ENCODE measurements at regions not wholly inside any gene's neighbourhood (a gene's known extent, or its start where the extent isn't known, plus 50 kb on each side); places are given as distances from the start of the nearest gene placed in this dataset.
"Not testable (repeated sequence)": the region's sequence is repeated elsewhere in the genome, so short reads cannot be mapped to it uniquely, and the experiment has no call there.

GRCh38 chr4:31474221-31474620, 754.1 kb downstream of the PCDH7 start:
- no peak for DNase-seq (ENCODE audit: low read depth, low spot score)

- no peak for DNase-seq (ENCODE audit: low read depth, low spot score)
Observed at GRCh38 chr4:31482691-31483090, 762.5 kb downstream of the PCDH7 start.

- not testable (repeated sequence) for DNase-seq (ENCODE audit: low read depth, low spot score)
Observed at GRCh38 chr4:31499216-31499615, 779.0 kb downstream of the PCDH7 start.

GRCh38 chr4:31516520-31516919, 796.4 kb downstream of the PCDH7 start:
- no peak for DNase-seq (ENCODE audit: low read depth, low spot score)

- no peak for DNase-seq (ENCODE audit: low read depth, low spot score)
Observed at GRCh38 chr4:31518796-31519250, 798.7 kb downstream of the PCDH7 start.

GRCh38 chr4:31530555-31530954, 810.4 kb downstream of the PCDH7 start:
- no peak for DNase-seq (ENCODE audit: low read depth, low spot score)

- peak; percentile 12 for DNase-seq (ENCODE audit: low read depth, low spot score)
Observed at GRCh38 chr4:31538877-31539276, 818.7 kb downstream of the PCDH7 start.

GRCh38 chr4:31539284-31540069, 819.3 kb downstream of the PCDH7 start:
- no peak for DNase-seq (ENCODE audit: low read depth, low spot score)

- no peak for DNase-seq (ENCODE audit: low read depth, low spot score)
Observed at GRCh38 chr4:31545330-31545729, 825.2 kb downstream of the PCDH7 start.

- no peak for DNase-seq (ENCODE audit: low read depth, low spot score)
Observed at GRCh38 chr4:31545755-31546154, 825.6 kb downstream of the PCDH7 start.

- DNase-seq (ENCODE audit: low read depth, low spot score): no peak
Observed at GRCh38 chr4:31548021-31548420, 827.9 kb downstream of the PCDH7 start.

- no peak for DNase-seq (ENCODE audit: low read depth, low spot score)
Observed at GRCh38 chr4:31548823-31549222, 828.7 kb downstream of the PCDH7 start.

- no peak for DNase-seq (ENCODE audit: low read depth, low spot score)
Observed at GRCh38 chr4:31549256-31549655, 829.1 kb downstream of the PCDH7 start.

GRCh38 chr4:31557437-31557836, 837.3 kb downstream of the PCDH7 start:
- DNase-seq (ENCODE audit: low read depth, low spot score): no peak

GRCh38 chr4:31573554-31573953, 853.4 kb downstream of the PCDH7 start:
- DNase-seq (ENCODE audit: low read depth, low spot score): no peak

- no peak for DNase-seq (ENCODE audit: low read depth, low spot score)
Observed at GRCh38 chr4:31575504-31575903, 855.3 kb downstream of the PCDH7 start.

GRCh38 chr4:31580843-31581242, 860.7 kb downstream of the PCDH7 start:
- DNase-seq (ENCODE audit: low read depth, low spot score): no peak

GRCh38 chr4:31585503-31585902, 865.3 kb downstream of the PCDH7 start:
- no peak for DNase-seq (ENCODE audit: low read depth, low spot score)

GRCh38 chr4:31592293-31592692, 872.1 kb downstream of the PCDH7 start:
- no peak for DNase-seq (ENCODE audit: low read depth, low spot score)

GRCh38 chr4:31595496-31595895, 875.3 kb downstream of the PCDH7 start:
- no peak for DNase-seq (ENCODE audit: low read depth, low spot score)

- DNase-seq (ENCODE audit: low read depth, low spot score): no peak
Observed at GRCh38 chr4:31598639-31599038, 878.5 kb downstream of the PCDH7 start.

- DNase-seq (ENCODE audit: low read depth, low spot score): no peak
Observed at GRCh38 chr4:31601793-31602192, 881.6 kb downstream of the PCDH7 start.

GRCh38 chr4:31613946-31614623, 893.9 kb downstream of the PCDH7 start:
- peak; percentile 25 for DNase-seq (ENCODE audit: low read depth, low spot score)
